Activated T-helper 1 cell treated with anti-CD3 and anti-CD28 coated beads, Interleukin-2, amount 50 U/mL, for 16 hours (primary cell): ENCODE measurements at regions not wholly inside any gene's neighbourhood (a gene's known extent, or its start where the extent isn't known, plus 50 kb on each side); places are given as distances from the start of the nearest gene placed in this dataset.

Experiments
- DNase-seq, 2 donors: peaks; one replicate each; pipeline ENCODE4 v3.0.0-alpha.2; 2020; ENCODE audit warnings: low read depth in 1 of 2, low spot score in 1 of 2

DNA sequence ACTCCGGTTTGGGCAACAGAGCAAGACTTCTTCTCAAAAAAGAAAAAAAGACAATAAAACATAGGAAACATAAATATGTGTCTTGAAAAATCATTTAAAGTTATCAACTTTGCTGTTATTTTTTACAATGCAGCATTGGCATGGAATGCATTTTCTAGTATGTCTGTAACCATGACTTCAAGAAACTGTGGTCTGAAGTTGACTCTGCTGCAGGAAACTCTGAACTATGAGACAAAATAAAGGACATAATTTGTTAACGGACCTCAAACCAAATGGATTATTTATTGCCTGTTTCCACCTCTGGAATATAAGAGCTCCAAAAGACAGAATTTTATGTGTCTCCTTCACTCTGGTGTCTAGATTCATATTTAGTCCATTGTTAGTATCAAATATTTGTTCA, 79.1 kb downstream of the TRIB2 start:
- no peak for DNase-seq

DNA sequence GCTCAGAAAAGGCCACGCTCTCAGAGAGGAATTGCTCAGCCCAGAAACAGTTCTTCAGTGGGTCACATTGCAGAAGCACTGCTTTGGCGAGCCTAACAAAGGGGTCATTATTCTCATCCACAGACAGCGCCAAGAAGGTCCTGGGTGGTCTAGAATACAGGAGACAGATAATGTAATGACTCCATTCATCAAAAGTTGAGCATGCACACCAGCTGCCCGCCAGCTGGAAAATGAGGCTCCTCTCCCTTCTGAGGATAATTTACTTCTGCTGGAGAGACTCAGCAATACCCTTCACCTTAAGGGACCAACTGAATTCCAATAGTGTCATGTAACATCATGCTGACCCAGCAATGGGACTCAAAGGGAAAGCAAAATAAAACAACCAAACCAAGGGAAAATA, 79.9 kb downstream of the TRIB2 start:
- no peak for DNase-seq

DNA sequence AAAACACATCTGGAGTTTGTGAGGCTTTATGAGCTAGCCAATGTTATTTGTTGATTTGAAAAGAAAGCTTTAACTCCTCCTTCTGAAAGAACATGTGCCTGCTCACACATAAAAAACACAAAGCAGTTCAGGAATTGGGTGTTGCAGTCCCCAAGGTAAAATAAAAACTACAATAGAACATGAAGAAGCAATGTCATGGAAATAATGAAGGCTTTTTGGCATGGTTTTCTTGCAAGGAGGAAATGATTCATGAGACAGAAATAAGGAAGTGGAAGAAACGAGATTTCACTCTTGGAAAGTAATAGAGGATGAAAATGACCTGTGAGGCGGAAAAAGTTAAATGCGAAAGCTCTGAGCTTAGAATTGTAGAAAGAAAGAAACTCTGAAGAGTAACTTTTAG, 81.1 kb downstream of the TRIB2 start:
- DNase-seq: no peak

DNA sequence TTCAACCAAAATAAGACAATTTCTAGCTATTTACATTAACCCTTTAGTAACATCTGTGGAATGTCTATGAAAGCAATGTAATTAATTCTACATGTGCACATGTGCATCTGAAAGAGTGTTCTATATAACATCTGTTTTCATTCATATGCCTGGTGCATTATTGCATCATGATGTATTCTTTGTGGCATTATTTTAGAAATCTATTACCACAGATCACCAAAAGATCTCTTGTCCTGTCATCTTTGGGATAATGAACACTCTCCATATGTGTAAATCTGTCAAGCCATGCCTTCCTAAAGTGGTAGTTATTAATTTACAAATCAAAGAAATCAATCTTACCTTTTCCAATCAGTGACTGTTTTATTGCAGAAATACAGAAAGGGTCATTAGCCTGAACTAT, 86.9 kb downstream of the TRIB2 start:
- DNase-seq: no peak

DNA sequence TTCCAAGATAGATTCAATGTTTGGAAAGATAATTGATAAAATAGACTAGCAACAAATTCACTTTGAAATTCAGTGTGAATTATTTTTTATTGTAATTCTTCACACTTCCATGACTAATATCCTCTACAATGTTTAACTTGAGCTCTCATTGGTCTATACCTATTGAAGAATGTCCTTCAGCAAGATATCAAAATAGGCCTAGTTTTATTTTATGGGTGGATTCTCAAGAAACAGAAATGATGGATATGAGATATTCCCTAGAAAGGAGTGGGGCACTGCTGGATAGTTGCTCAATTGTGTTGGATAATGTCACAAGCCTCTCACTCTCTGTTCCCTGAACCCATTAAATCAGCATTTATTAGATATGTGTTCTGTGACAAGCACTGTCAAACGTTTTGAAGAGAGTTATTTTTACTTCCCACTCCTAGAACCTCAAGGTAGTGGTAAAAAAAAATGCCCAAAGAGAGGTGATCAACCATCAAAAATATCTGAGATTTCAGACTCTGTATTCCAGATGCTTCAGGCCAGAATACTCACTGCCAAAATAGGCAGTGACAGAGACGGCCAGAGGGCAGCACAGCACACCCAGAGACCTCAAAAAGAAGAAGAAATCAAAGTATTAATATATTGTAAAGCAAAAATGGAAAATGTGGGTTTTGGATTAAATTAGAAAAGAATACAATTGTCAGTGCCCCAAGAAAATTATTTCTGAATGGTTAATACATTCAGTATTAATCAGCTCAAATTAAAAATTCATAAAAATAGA, 87.5 kb downstream of the TRIB2 start:
- no peak for DNase-seq

DNA sequence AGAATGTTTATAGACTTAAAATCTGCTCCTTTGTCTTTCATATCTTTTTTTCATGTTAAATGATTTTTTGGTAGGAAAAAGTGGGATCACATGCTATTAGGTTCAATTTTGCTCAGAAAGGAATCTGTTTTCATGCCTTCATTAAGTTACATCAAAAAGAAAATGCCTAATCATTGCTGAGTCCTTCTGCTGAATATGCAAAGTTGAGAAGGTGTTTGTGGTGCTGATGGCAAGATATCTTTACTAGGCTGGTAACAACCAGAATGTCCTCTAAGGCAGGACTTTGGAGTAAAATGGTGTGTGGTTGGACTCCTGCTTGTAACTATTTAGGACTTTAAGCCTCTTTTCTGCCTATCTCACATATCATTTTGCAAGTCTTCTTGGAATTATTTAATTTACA, 88.3 kb downstream of the TRIB2 start:
- no peak for DNase-seq

DNA sequence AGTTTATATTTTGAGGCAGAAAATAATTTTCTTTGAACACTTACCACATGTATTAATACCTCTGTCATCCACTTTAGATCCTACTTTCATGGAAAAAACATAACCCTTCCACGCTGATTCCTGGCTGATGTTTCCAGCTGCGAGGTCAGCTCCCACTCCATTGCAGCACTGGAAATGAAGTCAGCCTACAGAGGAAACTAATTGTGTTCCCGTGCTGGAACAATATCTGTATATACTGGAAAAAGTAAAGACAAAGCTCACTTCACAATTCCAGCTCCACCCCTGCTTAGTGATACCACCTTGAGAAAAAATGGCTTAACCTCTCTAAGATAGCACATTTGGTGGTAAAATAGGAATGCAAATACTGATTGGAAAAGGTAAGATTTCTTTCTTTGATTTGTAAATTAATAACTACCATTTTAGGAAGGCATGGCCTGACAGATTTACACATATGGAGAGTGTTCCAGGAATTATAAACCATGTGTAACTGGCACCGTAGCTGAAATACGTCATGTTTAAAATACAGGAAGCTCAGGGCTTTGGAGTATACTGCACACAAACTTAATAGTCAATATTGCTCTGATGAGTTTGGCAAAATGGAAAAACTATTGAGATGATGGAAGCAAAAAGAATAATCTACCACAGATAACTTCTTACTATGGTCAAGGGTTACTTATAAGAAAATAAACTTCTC, 90.0 kb downstream of the TRIB2 start:
- DNase-seq: no peak

DNA sequence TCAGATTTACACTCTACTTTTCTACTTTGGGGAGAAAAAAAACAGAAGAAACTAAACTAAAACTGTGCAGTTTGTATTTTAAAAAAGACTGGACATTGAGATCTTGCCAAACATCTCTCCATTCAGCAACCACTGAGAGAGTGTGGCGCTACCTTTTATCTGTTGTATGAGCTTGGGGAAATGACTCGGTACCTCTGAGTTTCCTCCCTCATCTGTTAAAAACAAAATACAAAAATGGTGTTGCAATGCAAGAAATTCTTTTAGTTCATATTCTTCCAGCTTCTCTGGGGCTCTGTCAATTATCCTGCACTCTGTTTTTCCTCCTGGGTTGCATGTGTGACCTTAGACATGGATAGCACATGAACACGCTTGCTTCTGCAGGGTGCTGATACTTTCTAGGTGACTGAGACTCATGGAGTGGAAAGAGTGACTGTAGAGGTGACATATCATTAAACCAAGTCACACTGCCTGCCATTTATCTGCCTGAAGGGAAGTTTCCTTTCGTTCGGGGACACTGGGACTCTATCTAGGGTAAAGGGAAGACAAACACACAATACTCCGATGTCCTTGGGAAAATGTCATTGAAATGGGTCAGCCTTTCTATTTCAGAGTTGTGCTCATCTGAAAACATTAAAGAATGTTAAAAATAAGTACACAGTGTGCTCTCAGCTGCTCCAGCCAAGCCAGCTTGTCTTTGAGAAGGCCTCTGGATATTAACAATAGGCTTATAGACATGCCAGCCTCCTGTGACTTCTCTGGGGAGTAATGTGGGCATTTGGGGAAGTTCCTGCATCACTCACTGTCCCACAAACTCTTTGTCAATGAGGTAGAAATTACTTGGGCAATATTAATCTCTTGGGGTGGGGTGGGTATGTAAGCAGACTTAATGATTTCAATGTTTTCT, 91.4 kb downstream of the TRIB2 start:
- DNase-seq: no peak

DNA sequence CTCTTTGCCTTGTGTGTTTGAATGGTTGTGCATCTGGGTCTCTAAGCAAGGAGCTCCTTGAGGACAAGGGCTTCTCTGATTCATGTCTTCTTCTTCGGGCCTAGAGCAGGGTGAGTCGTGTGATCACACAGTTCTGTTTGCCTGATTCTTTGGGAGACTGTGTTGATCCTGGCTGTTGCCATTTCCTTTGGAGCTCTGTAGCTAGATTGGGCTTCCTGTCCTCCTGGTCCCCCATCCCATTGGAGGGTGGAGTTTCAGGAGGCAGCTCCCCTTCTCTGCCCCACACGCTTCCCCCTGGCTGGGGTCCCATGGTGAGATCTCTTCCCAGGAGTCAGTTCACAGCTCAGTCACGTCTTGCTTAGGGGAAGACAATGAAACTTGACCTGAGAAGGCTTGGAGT, 92.8 kb downstream of the TRIB2 start:
- no peak for DNase-seq

DNA sequence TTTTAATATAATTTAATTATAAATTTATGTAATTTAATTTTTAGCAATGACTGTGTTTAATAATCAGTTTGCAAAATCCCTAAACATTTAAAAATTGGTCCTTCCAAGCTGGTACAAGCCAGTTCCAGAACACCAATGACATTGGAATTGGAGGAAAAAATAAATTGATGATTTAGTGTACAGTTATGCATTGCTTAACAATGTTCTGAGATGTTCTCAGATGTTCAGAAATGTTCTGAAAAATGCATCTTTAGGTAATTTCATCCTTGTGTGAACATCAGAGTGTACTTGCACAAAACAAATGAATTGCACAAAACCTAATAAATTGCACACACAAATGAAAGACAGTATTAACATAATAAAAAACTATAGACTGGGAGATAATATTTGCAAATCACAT, 95.2 kb downstream of the TRIB2 start:
- no peak for DNase-seq

DNA sequence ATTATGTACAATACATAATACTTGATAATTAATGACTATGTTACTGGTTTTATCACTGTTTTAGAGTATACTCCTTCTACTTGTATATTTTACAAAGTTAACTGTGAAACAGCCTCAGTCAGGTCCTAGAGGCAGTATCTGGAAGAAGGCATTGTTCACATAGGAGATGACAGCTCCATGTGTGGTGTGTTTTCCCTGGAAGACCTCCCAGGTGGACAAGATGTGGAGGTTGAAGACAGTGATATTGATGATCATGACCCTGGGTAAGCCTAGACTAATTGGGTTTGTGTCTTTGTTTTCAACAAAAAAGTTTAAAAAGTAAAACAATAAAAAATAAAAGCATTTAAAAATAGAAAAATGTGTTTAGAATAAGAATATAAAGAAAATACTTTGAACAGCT, 96.4 kb downstream of the TRIB2 start:
- DNase-seq: no peak

DNA sequence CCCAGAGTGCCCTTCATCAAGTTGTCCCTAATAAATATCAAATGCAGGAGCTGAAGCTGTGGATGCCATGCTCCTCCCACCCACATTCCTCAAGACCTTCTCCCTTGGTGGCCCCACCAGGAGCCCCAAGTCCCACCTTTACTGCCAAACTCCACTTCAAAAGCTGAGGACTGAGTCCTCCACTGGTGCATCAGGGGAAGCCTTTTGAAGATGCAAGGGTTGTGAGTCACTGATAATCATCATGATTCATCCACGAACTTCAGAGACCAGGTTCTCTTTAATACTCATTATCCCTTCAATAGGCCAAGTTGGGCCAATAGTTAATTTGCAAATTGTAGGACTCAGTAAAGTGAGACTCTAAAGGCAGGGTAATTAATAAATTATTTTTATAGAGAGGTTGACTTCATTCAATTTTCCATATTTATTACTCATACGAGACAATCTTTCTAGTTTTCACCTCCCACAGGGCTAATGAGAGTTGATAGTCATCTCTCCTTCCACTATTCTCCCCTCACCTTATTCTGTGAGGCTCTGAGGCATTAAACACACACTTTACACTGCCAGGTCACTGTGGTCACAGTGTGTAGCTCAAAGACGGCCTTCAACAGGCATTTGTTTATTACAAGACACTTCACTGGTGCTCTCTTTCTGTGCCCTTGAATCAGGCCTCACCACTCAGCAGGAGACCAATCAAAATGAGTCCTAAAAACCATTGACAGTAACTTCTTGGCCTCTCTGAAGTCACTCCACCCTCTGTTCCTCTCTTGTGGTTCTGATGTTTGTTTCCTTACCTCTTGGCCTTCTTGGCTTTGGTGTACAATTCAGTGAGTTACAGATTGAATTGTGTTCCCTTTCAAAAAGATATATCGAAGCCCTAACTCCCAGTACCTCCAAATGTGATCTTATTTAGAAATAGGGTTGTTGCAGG, 99.9 kb downstream of the TRIB2 start:
- DNase-seq: no peak

DNA sequence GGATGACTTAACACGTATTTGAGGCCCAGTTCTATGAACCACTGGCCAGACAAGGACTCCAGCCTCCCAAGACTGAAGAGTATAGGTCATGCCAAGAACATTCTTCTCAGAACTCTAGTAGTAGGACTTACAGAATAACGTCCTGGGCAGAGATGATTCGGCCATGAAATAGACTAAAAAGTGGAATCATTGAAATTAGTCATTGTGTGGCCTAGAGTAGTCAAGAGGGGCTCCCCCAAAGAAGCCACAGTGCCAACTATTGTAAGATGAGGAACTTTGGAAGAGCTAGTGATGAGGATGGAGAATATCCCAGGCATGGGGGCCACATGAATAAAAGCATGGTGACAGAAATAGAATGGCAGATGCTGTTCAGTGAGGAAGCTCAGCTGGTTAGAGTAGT, 101.1 kb downstream of the TRIB2 start:
- DNase-seq: no peak

DNA sequence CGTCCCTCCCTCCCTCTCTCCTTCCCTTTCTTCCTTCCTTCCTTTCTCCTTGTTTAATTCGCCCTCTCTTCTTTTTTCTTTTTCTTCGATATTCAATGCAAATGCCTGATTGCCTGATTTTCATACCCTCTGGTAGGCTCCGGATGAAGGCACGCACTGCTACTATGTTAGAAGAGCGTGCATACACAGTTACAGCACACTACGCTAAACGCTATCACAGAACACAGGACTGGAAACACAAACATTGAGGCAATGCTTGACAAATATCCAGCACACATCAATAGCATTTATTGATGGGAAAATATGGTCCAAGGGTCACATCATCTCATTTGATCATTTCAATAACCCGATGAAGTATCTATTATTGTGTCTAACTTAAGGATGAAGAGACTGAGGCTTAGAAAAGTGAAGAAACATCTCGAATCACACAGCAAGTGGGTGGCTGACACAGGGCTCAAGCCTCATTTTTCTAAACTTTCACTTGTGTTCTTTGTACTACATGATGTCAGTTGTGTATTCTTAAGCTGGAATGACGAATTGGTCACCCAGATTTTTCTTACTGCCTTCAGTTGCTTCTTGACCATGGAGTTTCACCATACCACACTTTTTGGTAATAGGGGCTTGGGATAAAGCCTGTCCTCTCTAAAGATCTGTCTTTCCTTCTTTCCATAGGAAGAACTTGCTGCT, 101.8 kb downstream of the TRIB2 start:
- DNase-seq: no peak

DNA sequence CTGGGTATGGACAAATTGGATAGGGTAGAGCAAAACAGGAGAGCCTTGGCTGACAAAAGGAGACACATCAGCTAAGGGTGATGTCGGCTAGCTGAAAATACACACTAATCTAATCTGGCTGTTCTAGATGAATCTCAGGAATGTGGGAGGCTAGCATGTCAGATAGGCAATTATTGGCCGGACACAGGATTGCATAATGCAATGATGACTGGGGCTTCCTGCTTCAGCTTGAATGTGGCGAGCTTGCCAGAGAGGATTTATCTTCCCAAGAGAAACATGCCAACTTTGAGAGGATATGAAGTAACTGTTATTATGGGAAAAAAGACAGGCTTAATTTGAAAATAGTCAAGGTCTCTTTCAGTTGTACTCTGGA, 102.4 kb downstream of the TRIB2 start:
- no peak for DNase-seq

DNA sequence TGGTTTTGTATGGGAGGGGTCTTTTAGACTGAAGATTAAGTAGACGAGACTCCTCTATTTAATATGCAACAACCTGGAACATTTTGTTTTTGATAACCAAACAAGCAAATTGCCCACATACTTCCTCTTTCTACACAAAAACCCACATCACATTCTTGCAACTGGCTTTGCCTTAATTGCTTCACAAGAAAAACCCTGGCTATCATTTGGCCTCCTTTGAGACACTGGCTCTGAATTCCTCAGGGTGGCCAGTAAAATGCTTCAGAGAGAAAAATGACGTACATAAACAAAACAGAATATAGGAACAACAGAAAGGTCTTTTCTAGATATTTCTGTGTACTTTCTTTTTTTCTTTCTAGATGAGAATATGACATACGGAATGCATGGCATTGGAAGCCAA, 103.0 kb downstream of the TRIB2 start:
- DNase-seq: no peak

DNA sequence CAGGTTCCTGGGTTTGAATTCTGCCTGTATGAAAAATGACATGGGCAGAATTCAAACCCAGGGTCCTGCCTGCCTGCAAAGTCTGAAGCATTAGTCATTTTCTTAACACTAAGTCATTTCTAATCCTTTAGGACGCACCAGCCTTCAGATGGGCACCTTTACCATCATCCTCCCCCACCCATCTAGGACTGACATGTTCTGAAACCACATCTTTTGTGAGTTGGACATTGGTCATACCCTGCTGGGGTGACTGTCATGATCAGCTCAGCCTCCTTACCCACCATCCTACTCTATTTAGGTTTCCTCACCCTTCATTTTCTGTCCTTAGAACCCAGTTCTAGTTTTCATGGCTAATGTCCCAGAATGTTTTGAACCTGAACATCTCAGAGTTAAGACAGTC, 104.9 kb downstream of the TRIB2 start:
- no peak for DNase-seq

DNA sequence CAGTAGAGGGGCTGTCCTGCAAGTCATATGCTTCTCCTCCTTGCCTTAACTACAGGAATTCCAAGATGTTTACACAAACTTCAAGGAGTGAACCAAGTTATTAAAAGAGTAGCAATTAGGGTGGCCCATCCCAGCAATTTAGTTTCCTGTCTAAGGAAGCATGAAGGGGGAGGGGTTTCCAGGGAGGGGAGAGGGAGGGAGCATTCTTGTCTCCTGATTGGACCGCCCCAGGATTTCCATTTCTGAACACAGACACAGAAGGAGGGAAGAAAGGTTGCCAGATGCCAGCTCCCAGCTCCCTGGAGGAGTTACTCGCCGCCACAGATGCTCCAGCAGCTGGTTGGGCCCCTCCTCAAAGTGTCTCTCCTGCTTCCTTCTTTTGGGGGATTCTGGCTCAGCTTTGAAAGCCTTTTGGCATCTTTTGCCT, 107.6 kb downstream of the TRIB2 start:
- DNase-seq: no peak

DNA sequence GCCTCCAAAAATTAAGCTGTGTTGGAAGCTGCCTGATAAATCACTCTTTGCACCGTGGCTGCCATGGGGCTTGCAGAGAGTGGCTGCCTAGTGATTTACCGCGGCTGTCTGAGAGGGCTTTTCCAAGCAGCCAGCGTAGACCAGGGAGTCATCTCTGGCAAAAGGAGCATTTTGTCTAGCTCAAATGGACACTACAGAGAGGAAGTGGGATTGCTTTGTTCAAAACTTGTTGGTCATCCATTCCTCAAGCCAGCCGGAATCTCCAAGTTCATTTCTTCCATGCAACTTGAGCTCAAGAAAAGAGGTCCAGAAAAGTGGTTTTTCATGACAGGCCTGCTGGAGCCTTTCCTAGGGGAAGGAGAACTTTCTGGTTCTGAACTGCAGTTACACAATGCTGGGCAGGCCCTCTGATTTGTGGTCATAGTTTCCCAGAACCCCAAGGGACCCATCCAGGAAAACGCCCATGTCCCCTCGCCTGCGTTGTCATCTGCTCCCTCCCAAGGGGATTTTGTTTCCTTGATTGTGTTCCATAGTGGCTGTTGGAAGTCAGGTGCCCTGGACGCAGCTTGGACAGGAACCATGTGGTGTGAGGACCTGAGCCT, 108.1 kb downstream of the TRIB2 start:
- no peak for DNase-seq

DNA sequence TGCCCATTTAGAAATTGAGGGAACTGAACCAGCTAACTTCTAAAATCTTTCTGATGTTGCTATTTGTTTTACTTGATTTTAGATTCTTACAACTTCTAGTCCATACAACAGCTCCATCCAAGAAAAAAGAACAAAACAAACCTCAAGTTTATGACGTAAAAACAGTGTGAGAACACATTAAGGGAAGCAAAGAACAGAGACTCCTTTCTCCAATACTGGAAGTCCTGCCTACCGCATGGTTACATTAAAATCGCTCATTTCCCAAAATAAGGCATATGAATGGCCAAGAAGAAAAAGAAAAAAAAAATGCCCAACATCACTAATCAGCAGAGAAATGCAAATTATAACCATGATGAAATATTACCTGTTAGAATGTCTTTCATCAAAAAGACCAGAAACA, 110.0 kb downstream of the TRIB2 start:
- no peak for DNase-seq
